Hepatocyte (in vitro differentiated cells): ENCODE measurements at regions not wholly inside any gene's neighbourhood (a gene's known extent, or its start where the extent isn't known, plus 50 kb on each side); places are given as distances from the start of the nearest gene placed in this dataset.

Experiments used
- DNase-seq: peaks from one replicate; pipeline ENCODE4 v3.0.0-alpha.2; 2016; ENCODE audit warnings: low spot score
- H2AFZ ChIP-seq: fragments of 200-600 bp; sonication (generic); 2 replicates; pipeline ENCODE4 v1.6.0; 2016; ENCODE audit warnings: antibody characterized with exemption, mild to moderate bottlenecking
- H3K27ac ChIP-seq: fragments of 200-600 bp; sonication (generic); 2 replicates; pipeline ENCODE4 v1.5.1; 2016; ENCODE audit warnings: mild to moderate bottlenecking
- H3K27me3 ChIP-seq: fragments of 200-600 bp; sonication (generic); 2 replicates; pipeline ENCODE4 v1.6.1; 2016
- H3K36me3 ChIP-seq: fragments of 200-600 bp; sonication (generic); replicated peaks from 2 replicates; pipeline ENCODE4 v1.5.1; 2016; ENCODE audit warnings: low read depth; ENCODE audit not compliant: insufficient read depth
- H3K4me1 ChIP-seq: fragments of 200-600 bp; sonication (generic); 2 replicates; pipeline ENCODE4 v1.5.1; 2016; ENCODE audit warnings: mild to moderate bottlenecking, moderate library complexity; ENCODE audit not compliant: insufficient read depth
- H3K4me2 ChIP-seq: fragments of 200-600 bp; sonication (generic); 2 replicates; pipeline ENCODE4 v1.6.0; 2016
- H3K4me3 ChIP-seq: fragments of 200-600 bp; sonication (generic); 2 replicates; pipeline ENCODE4 v1.5.1; 2016; ENCODE audit warnings: mild to moderate bottlenecking
- H3K79me2 ChIP-seq: fragments of 200-600 bp; sonication (generic); 2 replicates; pipeline ENCODE4 v1.6.0; 2017; ENCODE audit warnings: mild to moderate bottlenecking
- H3K9me2 ChIP-seq: fragments of 200-600 bp; sonication (generic); replicated peaks from 2 replicates; pipeline ENCODE4 v1.6.0; 2017; ENCODE audit warnings: mild to moderate bottlenecking; ENCODE audit not compliant: insufficient read depth
- H3K9me3 ChIP-seq: fragments of 200-600 bp; sonication (generic); 2 replicates; pipeline ENCODE4 v1.5.1; 2016; ENCODE audit warnings: low read depth, mild to moderate bottlenecking
- H4K20me1 ChIP-seq: fragments of 200-600 bp; sonication (generic); 2 replicates; pipeline ENCODE4 v1.6.0; 2016; ENCODE audit warnings: mild to moderate bottlenecking; ENCODE audit not compliant: insufficient read depth, poor library complexity, severe bottlenecking
- CTCF ChIP-seq: fragments of 200-600 bp; sonication (generic); IDR thresholded peaks from 2 replicates; pipeline ENCODE4 v1.5.1; 2016; ENCODE audit warnings: antibody characterized with exemption, mild to moderate bottlenecking; ENCODE audit not compliant: poor library complexity
- EZH2 ChIP-seq: fragments of 200-600 bp; sonication (generic); IDR thresholded peaks from 2 replicates; pipeline ENCODE4 v1.6.1; 2016; ENCODE audit warnings: antibody characterized with exemption, mild to moderate bottlenecking, borderline replicate concordance
- EZH2phosphoT487 ChIP-seq: fragments of 200-600 bp; sonication (generic); IDR thresholded peaks from one replicate; pipeline ENCODE4 v1.6.1; 2018; ENCODE audit warnings: antibody characterized with exemption, mild to moderate bottlenecking, low read depth, moderate library complexity; ENCODE audit not compliant: unreplicated experiment, severe bottlenecking
- WGBS: methylation state at CpG from one replicate; pipeline ENCODE4 v1.1.6; 2016; ENCODE audit warnings: low lambda C conversion rate; ENCODE audit errors: missing lambda C conversion rate; 5-methylcytosine and 5-hydroxymethylcytosine counted together

DNA sequence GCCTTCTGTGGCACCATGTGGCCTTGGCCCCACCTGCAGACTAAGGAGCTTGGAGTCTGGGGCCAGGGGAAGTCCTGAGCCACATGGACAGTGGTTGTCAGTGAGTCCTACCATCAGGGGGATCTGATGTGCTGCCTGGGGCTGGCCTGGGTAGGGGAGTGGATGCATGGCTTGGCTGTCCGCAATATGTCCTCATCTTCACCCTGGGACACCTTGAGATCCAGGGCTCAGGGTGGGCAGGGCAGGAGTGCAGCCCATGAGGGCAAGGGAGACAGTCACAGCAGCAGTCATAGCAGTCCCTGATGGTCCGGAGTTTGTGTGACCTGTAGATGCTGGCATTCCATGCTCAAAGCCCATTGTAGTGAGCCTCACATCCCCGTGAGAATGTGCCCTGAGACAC is 256.8 kb upstream of the B3GAT1 start:
- Histone ChIP-seq H3K27me3 (peaks cover 21% of the 10 kb centered on the region), H3K4me2 (no peak overlapping the region), H3K9me3 (no peaks in the 10 kb centered on the region), H3K4me3 (no peak overlapping the region), H4K20me1 (no peaks in the 10 kb centered on the region), H3K79me2 (no peaks in the 10 kb centered on the region), H3K27ac (no peak overlapping the region), H3K4me1 (no peaks in the 10 kb centered on the region), H3K9me2 (no peaks in the 10 kb centered on the region), H3K36me3 (no peaks in the 10 kb centered on the region), H2AFZ (no peak overlapping the region)
- no peak for DNase-seq
- 81% methylated on average over 3 of the region's 3 CpGs for WGBS
- no peak for TF ChIP-seq EZH2phosphoT487
- no peak for TF ChIP-seq CTCF
- no peak for TF ChIP-seq EZH2

GRCh38 chr11:134668076-134668475 is 256.0 kb upstream of the B3GAT1 start:
- Histone ChIP-seq H3K4me3 (no peak overlapping the region), H3K36me3 (no peaks in the 10 kb centered on the region), H3K27me3 (peaks cover 21% of the 10 kb centered on the region), H3K9me2 (no peaks in the 10 kb centered on the region), H3K4me2 (no peak overlapping the region), H4K20me1 (no peaks in the 10 kb centered on the region), H3K27ac (no peak overlapping the region), H2AFZ (no peak overlapping the region), H3K9me3 (no peaks in the 10 kb centered on the region), H3K79me2 (no peaks in the 10 kb centered on the region), H3K4me1 (no peaks in the 10 kb centered on the region)
- no peak for TF ChIP-seq EZH2phosphoT487
- TF ChIP-seq CTCF = no peak
- no peak for TF ChIP-seq EZH2
- WGBS = 92% methylated on average over 15 of the region's 15 CpGs
- DNase-seq = no peak

DNA sequence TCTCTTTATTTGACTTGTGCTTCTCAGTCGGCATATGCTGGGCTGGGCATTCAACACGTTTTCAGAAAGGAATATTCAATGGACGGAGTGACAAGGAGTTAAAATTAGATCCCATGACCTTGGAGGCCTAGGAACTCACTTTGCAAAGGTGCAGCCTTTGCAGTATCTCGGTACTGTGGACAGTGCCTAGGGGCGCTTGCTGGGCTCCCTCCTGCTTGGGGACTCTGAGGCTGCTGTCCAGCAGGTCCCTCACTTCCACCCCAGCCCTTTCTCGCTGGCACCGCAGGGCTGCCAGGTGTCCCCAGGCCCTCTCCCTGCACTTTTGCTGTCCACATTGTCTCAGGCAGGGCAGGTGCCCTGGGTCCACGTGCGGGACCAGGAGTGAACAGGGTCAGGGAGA is 255.5 kb upstream of the B3GAT1 start:
- TF ChIP-seq EZH2 (no peak), EZH2phosphoT487 (no peak), CTCF (no peak)
- H3K4me1 ChIP-seq = no peaks in the 10 kb centered on the region
- peaks cover 21% of the 10 kb centered on the region for H3K27me3 ChIP-seq
- no peak overlapping the region for H2AFZ ChIP-seq
- H3K79me2 ChIP-seq = no peaks in the 10 kb centered on the region
- no peak overlapping the region for H3K27ac ChIP-seq
- H3K36me3 ChIP-seq = no peaks in the 10 kb centered on the region
- 83% methylated on average over 9 of the region's 9 CpGs for WGBS
- H3K4me3 ChIP-seq = no peak overlapping the region
- H4K20me1 ChIP-seq = no peaks in the 10 kb centered on the region
- H3K9me2 ChIP-seq = no peaks in the 10 kb centered on the region
- DNase-seq = no peak
- H3K4me2 ChIP-seq = no peak overlapping the region
- no peaks in the 10 kb centered on the region for H3K9me3 ChIP-seq

GRCh38 chr11:134667175-134667500 is 255.1 kb upstream of the B3GAT1 start:
- Histone ChIP-seq H3K9me2 (no peaks in the 10 kb centered on the region), H3K4me1 (no peaks in the 10 kb centered on the region), H3K27me3 (peaks cover 19% of the 10 kb centered on the region), H2AFZ (no peak overlapping the region), H3K27ac (no peak overlapping the region), H4K20me1 (no peaks in the 10 kb centered on the region), H3K36me3 (no peaks in the 10 kb centered on the region), H3K4me2 (no peak overlapping the region), H3K9me3 (no peaks in the 10 kb centered on the region), H3K79me2 (no peaks in the 10 kb centered on the region), H3K4me3 (no peak overlapping the region)
- DNase-seq = no peak
- WGBS = 85% methylated on average over 4 of the region's 4 CpGs
- TF ChIP-seq EZH2 (no peak), CTCF (no peak), EZH2phosphoT487 (no peak)
